ENCODE measurements at regions not wholly inside any gene's neighbourhood (a gene's known extent, or its start where the extent isn't known, plus 50 kb on each side); places are given as distances from the start of the nearest gene placed in this dataset.

- no peaks in the 10 kb centered on the region for H3K9me3 ChIP-seq (ENCODE audit: control insufficient read depth in 2 of 2, insufficient read depth in 1 of 2, low read depth in 1 of 2, low read length in 1 of 2)
- peaks cover 0 to 6% (median 0%) of the 10 kb centered on the region in 3 donors for H3K4me1 ChIP-seq (ENCODE audit: control insufficient read depth in 3 of 3, insufficient read depth in 2 of 3, low read depth in 1 of 3, low read length in 2 of 3)
- no peaks in the 10 kb centered on the region for H3K27me3 ChIP-seq (ENCODE audit: control insufficient read depth in 3 of 3, insufficient read depth in 3 of 3, low read length in 3 of 3)
- H3K4me3 ChIP-seq (ENCODE audit: low read depth in 1 of 3, low read length in 3 of 3): no peak overlapping the region
- FAIRE-seq (no peak), DNase-seq (peak; percentile 69 to 83)
- no peak overlapping the region for H3K27ac ChIP-seq (ENCODE audit: low read depth in 1 of 3, low read length in 2 of 3)
- no peaks in the 10 kb centered on the region for H3K36me3 ChIP-seq (ENCODE audit: control insufficient read depth in 3 of 3, insufficient read depth in 2 of 3, low read depth in 1 of 3, low read length in 3 of 3)
- 27 to 56% (median 36%) methylated on average over 12 of the region's 12 CpGs for WGBS, 3 donors
Observed at GRCh38 chr6:2450546-2450945, 205.1 kb upstream of the GMDS start.

GRCh38 chr6:2449572-2449940 lies 204.2 kb upstream of the GMDS start:
- Histone ChIP-seq H3K27ac (ENCODE audit: low read depth in 1 of 3, low read length in 2 of 3) (no peak overlapping the region), H3K9me3 (ENCODE audit: control insufficient read depth in 2 of 2, insufficient read depth in 1 of 2, low read depth in 1 of 2, low read length in 1 of 2) (no peaks in the 10 kb centered on the region), H3K4me3 (ENCODE audit: low read depth in 1 of 3, low read length in 3 of 3) (no peak overlapping the region), H3K36me3 (ENCODE audit: control insufficient read depth in 3 of 3, insufficient read depth in 2 of 3, low read depth in 1 of 3, low read length in 3 of 3) (no peaks in the 10 kb centered on the region), H3K4me1 (ENCODE audit: control insufficient read depth in 3 of 3, insufficient read depth in 2 of 3, low read depth in 1 of 3, low read length in 2 of 3) (peaks cover 0 to 6% (median 0%) of the 10 kb centered on the region in 3 donors), H3K27me3 (ENCODE audit: control insufficient read depth in 3 of 3, insufficient read depth in 3 of 3, low read length in 3 of 3) (no peaks in the 10 kb centered on the region)
- 49 to 77% (median 65%) methylated on average over 2 of the region's 2 CpGs for WGBS, 3 donors
- DNase-seq: no peak
- FAIRE-seq: no peak

GRCh38 chr6:2448826-2449571 lies 203.6 kb upstream of the GMDS start:
- peak; percentile 74 to 81 for DNase-seq
- Histone ChIP-seq H3K4me1 (ENCODE audit: control insufficient read depth in 3 of 3, insufficient read depth in 2 of 3, low read depth in 1 of 3, low read length in 2 of 3) (peaks cover 0 to 6% (median 0%) of the 10 kb centered on the region in 3 donors), H3K27ac (ENCODE audit: low read depth in 1 of 3, low read length in 2 of 3) (no peak overlapping the region), H3K27me3 (ENCODE audit: control insufficient read depth in 3 of 3, insufficient read depth in 3 of 3, low read length in 3 of 3) (no peaks in the 10 kb centered on the region), H3K4me3 (ENCODE audit: low read depth in 1 of 3, low read length in 3 of 3) (peak overlapping the region in 1 of 3 donors; percentile 26), H3K36me3 (ENCODE audit: control insufficient read depth in 3 of 3, insufficient read depth in 2 of 3, low read depth in 1 of 3, low read length in 3 of 3) (no peaks in the 10 kb centered on the region), H3K9me3 (ENCODE audit: control insufficient read depth in 2 of 2, insufficient read depth in 1 of 2, low read depth in 1 of 2, low read length in 1 of 2) (no peaks in the 10 kb centered on the region)
- FAIRE-seq: no peak
- WGBS, 3 donors: 32 to 42% (median 35%) methylated on average over 22 of the region's 22 CpGs

- Histone ChIP-seq H3K4me1 (ENCODE audit: control insufficient read depth in 3 of 3, insufficient read depth in 2 of 3, low read depth in 1 of 3, low read length in 2 of 3) (peaks cover 0 to 6% (median 0%) of the 10 kb centered on the region in 3 donors), H3K27ac (ENCODE audit: low read depth in 1 of 3, low read length in 2 of 3) (no peak overlapping the region), H3K36me3 (ENCODE audit: control insufficient read depth in 3 of 3, insufficient read depth in 2 of 3, low read depth in 1 of 3, low read length in 3 of 3) (no peaks in the 10 kb centered on the region), H3K27me3 (ENCODE audit: control insufficient read depth in 3 of 3, insufficient read depth in 3 of 3, low read length in 3 of 3) (no peaks in the 10 kb centered on the region), H3K9me3 (ENCODE audit: control insufficient read depth in 2 of 2, insufficient read depth in 1 of 2, low read depth in 1 of 2, low read length in 1 of 2) (no peaks in the 10 kb centered on the region), H3K4me3 (ENCODE audit: low read depth in 1 of 3, low read length in 3 of 3) (no peak overlapping the region)
- 32 to 58% (median 45%) methylated on average over 3 of the region's 3 CpGs for WGBS, 3 donors
- peak in 1 of 2 donors; percentile 6 for DNase-seq
- no peak for FAIRE-seq
Observed at GRCh38 chr6:2447931-2448330, 202.5 kb upstream of the GMDS start.

- DNase-seq (peak; percentile 20 to 73), FAIRE-seq (no peak)
- no peaks in the 10 kb centered on the region for H3K36me3 ChIP-seq (ENCODE audit: control insufficient read depth in 3 of 3, insufficient read depth in 2 of 3, low read depth in 1 of 3, low read length in 3 of 3)
- H3K27ac ChIP-seq (ENCODE audit: low read depth in 1 of 3, low read length in 2 of 3): peak overlapping the region in 1 of 3 donors; percentile 13
- 14 to 56% (median 36%) methylated on average over 4 of the region's 4 CpGs for WGBS, 3 donors
- no peaks in the 10 kb centered on the region for H3K27me3 ChIP-seq (ENCODE audit: control insufficient read depth in 3 of 3, insufficient read depth in 3 of 3, low read length in 3 of 3)
- H3K4me1 ChIP-seq (ENCODE audit: control insufficient read depth in 3 of 3, insufficient read depth in 2 of 3, low read depth in 1 of 3, low read length in 2 of 3): peaks cover 0 to 6% (median 0%) of the 10 kb centered on the region in 3 donors
- H3K9me3 ChIP-seq (ENCODE audit: control insufficient read depth in 2 of 2, insufficient read depth in 1 of 2, low read depth in 1 of 2, low read length in 1 of 2): no peaks in the 10 kb centered on the region
- H3K4me3 ChIP-seq (ENCODE audit: low read depth in 1 of 3, low read length in 3 of 3): peak overlapping the region in 1 of 3 donors; percentile 20
Observed at GRCh38 chr6:2447318-2447920, 202.0 kb upstream of the GMDS start.

GRCh38 chr6:2441601-2442475 lies 196.4 kb upstream of the GMDS start:
- Histone ChIP-seq H3K36me3 (ENCODE audit: control insufficient read depth in 3 of 3, insufficient read depth in 2 of 3, low read depth in 1 of 3, low read length in 3 of 3) (peaks cover 0 to 6% (median 0%) of the 10 kb centered on the region in 3 donors), H3K4me3 (ENCODE audit: low read depth in 1 of 3, low read length in 3 of 3) (no peak overlapping the region), H3K27me3 (ENCODE audit: control insufficient read depth in 3 of 3, insufficient read depth in 3 of 3, low read length in 3 of 3) (no peaks in the 10 kb centered on the region), H3K4me1 (ENCODE audit: control insufficient read depth in 3 of 3, insufficient read depth in 2 of 3, low read depth in 1 of 3, low read length in 2 of 3) (no peaks in the 10 kb centered on the region), H3K9me3 (ENCODE audit: control insufficient read depth in 2 of 2, insufficient read depth in 1 of 2, low read depth in 1 of 2, low read length in 1 of 2) (no peaks in the 10 kb centered on the region), H3K27ac (ENCODE audit: low read depth in 1 of 3, low read length in 2 of 3) (no peak overlapping the region)
- WGBS, 3 donors: 65 to 69% (median 66%) methylated on average over 5 of the region's 5 CpGs
- FAIRE-seq (no peak), DNase-seq (peak; percentile 72 to 73)

GRCh38 chr6:2440516-2440915 lies 195.1 kb upstream of the GMDS start:
- no peaks in the 10 kb centered on the region for H3K27me3 ChIP-seq (ENCODE audit: control insufficient read depth in 3 of 3, insufficient read depth in 3 of 3, low read length in 3 of 3)
- H3K36me3 ChIP-seq (ENCODE audit: control insufficient read depth in 3 of 3, insufficient read depth in 2 of 3, low read depth in 1 of 3, low read length in 3 of 3): peaks cover 0 to 7% (median 0%) of the 10 kb centered on the region in 3 donors
- FAIRE-seq (no peak), DNase-seq (no peak)
- no peaks in the 10 kb centered on the region for H3K9me3 ChIP-seq (ENCODE audit: control insufficient read depth in 2 of 2, insufficient read depth in 1 of 2, low read depth in 1 of 2, low read length in 1 of 2)
- H3K27ac ChIP-seq (ENCODE audit: low read depth in 1 of 3, low read length in 2 of 3): no peak overlapping the region
- H3K4me1 ChIP-seq (ENCODE audit: control insufficient read depth in 3 of 3, insufficient read depth in 2 of 3, low read depth in 1 of 3, low read length in 2 of 3): no peaks in the 10 kb centered on the region
- no peak overlapping the region for H3K4me3 ChIP-seq (ENCODE audit: low read depth in 1 of 3, low read length in 3 of 3)

- H3K4me1 ChIP-seq (ENCODE audit: control insufficient read depth in 3 of 3, insufficient read depth in 2 of 3, low read depth in 1 of 3, low read length in 2 of 3): no peaks in the 10 kb centered on the region
- no peak overlapping the region for H3K4me3 ChIP-seq (ENCODE audit: low read depth in 1 of 3, low read length in 3 of 3)
- WGBS, 3 donors: 79 to 85% (median 84%) methylated on average over 6 of the region's 6 CpGs
- H3K27me3 ChIP-seq (ENCODE audit: control insufficient read depth in 3 of 3, insufficient read depth in 3 of 3, low read length in 3 of 3): no peaks in the 10 kb centered on the region
- no peak overlapping the region for H3K27ac ChIP-seq (ENCODE audit: low read depth in 1 of 3, low read length in 2 of 3)
- no peaks in the 10 kb centered on the region for H3K9me3 ChIP-seq (ENCODE audit: control insufficient read depth in 2 of 2, insufficient read depth in 1 of 2, low read depth in 1 of 2, low read length in 1 of 2)
- no peak for FAIRE-seq
- DNase-seq: no peak
- H3K36me3 ChIP-seq (ENCODE audit: control insufficient read depth in 3 of 3, insufficient read depth in 2 of 3, low read depth in 1 of 3, low read length in 3 of 3): peaks cover 0 to 11% (median 0%) of the 10 kb centered on the region in 3 donors
Observed at GRCh38 chr6:2439632-2440031, 194.2 kb upstream of the GMDS start.
